AG09319 (cell line): ENCODE measurements at regions not wholly inside any gene's neighbourhood (a gene's known extent, or its start where the extent isn't known, plus 50 kb on each side); places are given as distances from the start of the nearest gene placed in this dataset.

ENCODE experiments used
- DNase-seq: peaks from one replicate; pipeline ENCODE4 v3.0.0-alpha.2; 2010; ENCODE audit warnings: low read depth; ENCODE audit errors: extremely low read depth
- CTCF ChIP-seq: IDR thresholded peaks from 2 replicates; pipeline ENCODE4 v1.5.1; 2011; ENCODE audit warnings: low read depth, mild to moderate bottlenecking, inconsistent platforms, low read length, moderate library complexity

GRCh38 chr12:58154359-58154758 is 213.0 kb downstream of the ATP23 start:
- no peak for DNase-seq
- no peak for TF ChIP-seq CTCF

GRCh38 chr12:58156697-58157096 is 215.3 kb downstream of the ATP23 start:
- no peak for TF ChIP-seq CTCF
- DNase-seq = no peak

GRCh38 chr12:58159941-58160340 is 218.6 kb downstream of the ATP23 start:
- no peak for TF ChIP-seq CTCF
- DNase-seq = no peak

GRCh38 chr12:58161773-58162172 is 220.4 kb downstream of the ATP23 start:
- DNase-seq = no peak
- TF ChIP-seq CTCF = no peak

- no peak for DNase-seq
- no peak for TF ChIP-seq CTCF
Observed at GRCh38 chr12:58163021-58163420, 221.7 kb downstream of the ATP23 start.

GRCh38 chr12:58166643-58167042 is 225.3 kb downstream of the ATP23 start:
- no peak for DNase-seq
- TF ChIP-seq CTCF = no peak

- DNase-seq = no peak
- no peak for TF ChIP-seq CTCF
Observed at GRCh38 chr12:58167622-58168021, 226.3 kb downstream of the ATP23 start.
